ENCODE measurements at regions not wholly inside any gene's neighbourhood (a gene's known extent, or its start where the extent isn't known, plus 50 kb on each side); places are given as distances from the start of the nearest gene placed in this dataset.

GRCh38 chr2:49426996-49427395 lies 272.7 kb upstream of the FSHR start:
- no peaks in the 10 kb centered on the region for H3K4me1 ChIP-seq
- TF ChIP-seq POLR2AphosphoS5 (IDR thresholded peaks at IDR 0.05) (no peak), POLR2A (IDR thresholded peaks at IDR 0.05) (no peak), CTCF (IDR thresholded peaks at IDR 0.05) (no peak), EP300 (IDR thresholded peaks at IDR 0.05; ENCODE audit: low read depth) (no peak)
- H3K36me3 ChIP-seq: no peaks in the 10 kb centered on the region
- no peak overlapping the region for H3K4me3 ChIP-seq
- intact Hi-C loops (cut with DNase I; ENCODE audit: low total_unique reads): no loop called here
- in situ Hi-C loops (cut with MboI; ENCODE audit: low pct_ligation_motif_present in 1 of 4, low pct_unique_long_range_greater_than_20kb in 1 of 4, low sequenced_read_pairs in 3 of 4): no loop called here
- 24 to 25% methylated on average over 4 of the region's 4 CpGs for WGBS, 2 donors (ENCODE audit: low coverage in 1 of 2)
- DNase-seq: no peak
- no peak overlapping the region for H3K27ac ChIP-seq
- no peaks in the 10 kb centered on the region for H3K9me3 ChIP-seq
- no peaks in the 10 kb centered on the region for H3K27me3 ChIP-seq

GRCh38 chr2:49416252-49416651 lies 261.9 kb upstream of the FSHR start:
- TF ChIP-seq EP300 (IDR thresholded peaks at IDR 0.05; ENCODE audit: low read depth) (no peak), POLR2A (IDR thresholded peaks at IDR 0.05) (no peak), CTCF (IDR thresholded peaks at IDR 0.05) (no peak), POLR2AphosphoS5 (IDR thresholded peaks at IDR 0.05) (no peak)
- Histone ChIP-seq H3K36me3 (no peaks in the 10 kb centered on the region), H3K4me1 (no peaks in the 10 kb centered on the region), H3K9me3 (no peaks in the 10 kb centered on the region), H3K27ac (no peak overlapping the region), H3K27me3 (no peaks in the 10 kb centered on the region), H3K4me3 (no peak overlapping the region)
- intact Hi-C loops (cut with DNase I; ENCODE audit: low total_unique reads): no loop called here
- peak; percentile 7 for DNase-seq
- in situ Hi-C loops (cut with MboI; ENCODE audit: low pct_ligation_motif_present in 1 of 4, low pct_unique_long_range_greater_than_20kb in 1 of 4, low sequenced_read_pairs in 3 of 4): no loop called here

GRCh38 chr2:49404108-49404507 lies 249.8 kb upstream of the FSHR start:
- H3K4me3 ChIP-seq: no peak overlapping the region
- 67 to 69% methylated on average over 3 to 4 of the region's 4 CpGs for WGBS, 2 donors (ENCODE audit: low coverage in 1 of 2)
- no peaks in the 10 kb centered on the region for H3K4me1 ChIP-seq
- TF ChIP-seq CTCF (IDR thresholded peaks at IDR 0.05) (no peak), POLR2AphosphoS5 (IDR thresholded peaks at IDR 0.05) (no peak), EP300 (IDR thresholded peaks at IDR 0.05; ENCODE audit: low read depth) (no peak), POLR2A (IDR thresholded peaks at IDR 0.05) (no peak)
- intact Hi-C loops (cut with DNase I; ENCODE audit: low total_unique reads): no loop called here
- DNase-seq: no peak
- no peak overlapping the region for H3K27ac ChIP-seq
- in situ Hi-C loops (cut with MboI; ENCODE audit: low pct_ligation_motif_present in 1 of 4, low pct_unique_long_range_greater_than_20kb in 1 of 4, low sequenced_read_pairs in 3 of 4): no loop called here
- H3K27me3 ChIP-seq: no peaks in the 10 kb centered on the region
- H3K36me3 ChIP-seq: no peaks in the 10 kb centered on the region
- no peaks in the 10 kb centered on the region for H3K9me3 ChIP-seq

- no peaks in the 10 kb centered on the region for H3K36me3 ChIP-seq
- no peaks in the 10 kb centered on the region for H3K27me3 ChIP-seq
- H3K4me3 ChIP-seq: no peak overlapping the region
- H3K9me3 ChIP-seq: no peaks in the 10 kb centered on the region
- 61 to 79% methylated on average over 2 of the region's 2 CpGs for WGBS, 2 donors (ENCODE audit: low coverage in 1 of 2)
- H3K27ac ChIP-seq: no peak overlapping the region
- no peak for DNase-seq
- H3K4me1 ChIP-seq: no peaks in the 10 kb centered on the region
- no peak for TF ChIP-seq POLR2A (IDR thresholded peaks at IDR 0.05)
- TF ChIP-seq POLR2AphosphoS5 (IDR thresholded peaks at IDR 0.05): no peak
- no peak for TF ChIP-seq EP300 (IDR thresholded peaks at IDR 0.05; ENCODE audit: low read depth)
- TF ChIP-seq CTCF (IDR thresholded peaks at IDR 0.05): no peak
- intact Hi-C loops (cut with DNase I; ENCODE audit: low total_unique reads) (no loop called here), in situ Hi-C loops (cut with MboI; ENCODE audit: low pct_ligation_motif_present in 1 of 4, low pct_unique_long_range_greater_than_20kb in 1 of 4, low sequenced_read_pairs in 3 of 4) (no loop called here)
These were observed 249.3 kb upstream of the FSHR start for GRCh38 chr2:49403637-49404036.

Measured in transverse colon (tissue), 4 donors.